Endothelial cell of umbilical vein (primary cell): ENCODE measurements at regions not wholly inside any gene's neighbourhood (a gene's known extent, or its start where the extent isn't known, plus 50 kb on each side); places are given as distances from the start of the nearest gene placed in this dataset.
"Not testable (repeated sequence)": the region's sequence is repeated elsewhere in the genome, so short reads cannot be mapped to it uniquely, and the experiment has no call there.

ENCODE experiments used
- BruUV-seq: library from RNA; stranded (reverse); fragments of 400-500 nt; replicated peaks from 2 replicates; lab custom pipeline; 2021; lab: Mats Ljungman, UMichigan
- CTCF ChIA-PET: fragments of 300-600, 350-600 bp; sonication (Branson Sonifier 250); formaldehyde crosslinking; loops from one replicate; lab custom pipeline; 2021; ENCODE audit warnings: antibody characterized with exemption, inconsistent platforms; lab: Charles Lee
- POLR2A ChIA-PET: fragments of 300-600, 350-600 bp; sonication (Branson Sonifier 250); formaldehyde crosslinking; loops from one replicate; lab custom pipeline; 2021; ENCODE audit warnings: antibody characterized with exemption, inconsistent platforms; lab: Charles Lee
- DNase-seq: peaks from one replicate; pipeline ENCODE4 v3.0.0-alpha.2; 2011; ENCODE audit warnings: low read depth, low spot score
- FAIRE-seq: peaks from 2 replicates; lab custom pipeline; 2011; peaks lifted over from hg19 to GRCh38; lab: Jason Lieb, UNC
- H2AFZ ChIP-seq: 2 replicates; pipeline ENCODE4 v1.6.0; 2012; ENCODE audit warnings: low read depth, low read length, control low read depth, inconsistent platforms
- H3K27ac ChIP-seq: 2 replicates; pipeline ENCODE4 v1.5.1; 2011; ENCODE audit warnings: low read depth, mild to moderate bottlenecking, control low read depth, low read length, moderate library complexity; ENCODE audit not compliant: insufficient read depth
- H3K27me3 ChIP-seq, 2 experiments: 2 replicates each; pipeline versions ENCODE4 v1.6.0 to v1.6.1; 2011; ENCODE audit warnings: low read length in 2 of 2, mixed read lengths in 1 of 2; ENCODE audit not compliant: control insufficient read depth in 2 of 2, insufficient read depth in 2 of 2
- H3K36me3 ChIP-seq, 2 experiments: 2 replicates in 1 of 2; 3 replicates in 1 of 2; pipeline ENCODE4 v1.5.1; 2011; ENCODE audit warnings: low read length in 2 of 2, mild to moderate bottlenecking in 1 of 2, moderate library complexity in 1 of 2; ENCODE audit not compliant: control insufficient read depth in 2 of 2, insufficient read depth in 2 of 2; ENCODE audit errors: extremely low read depth in 1 of 2
- H3K4me1 ChIP-seq: 3 replicates; pipeline ENCODE4 v1.5.1; 2011; ENCODE audit warnings: mild to moderate bottlenecking, low read length; ENCODE audit not compliant: control insufficient read depth, insufficient read depth; ENCODE audit errors: extremely low read depth
- H3K4me2 ChIP-seq: 2 replicates; pipeline ENCODE4 v1.6.1; 2011; ENCODE audit warnings: low read length, control low read depth, mixed read lengths; ENCODE audit not compliant: insufficient read depth
- H3K4me3 ChIP-seq, 3 experiments: fragments of 200-600 bp in 1 of 3; sonication (generic), shearing (Covaris generic) in 1 of 3; replicated peaks in 1 of 3; 2 replicates each; pipeline ENCODE4 v1.5.1; 2011 to 2016; ENCODE audit warnings: control low read depth in 3 of 3, low read length in 3 of 3, mild to moderate bottlenecking in 2 of 3, inconsistent platforms in 1 of 3, low read depth in 1 of 3, moderate library complexity in 1 of 3; ENCODE audit not compliant: insufficient read depth in 1 of 3
- H3K79me2 ChIP-seq: 2 replicates; pipeline ENCODE4 v1.6.0; 2012; ENCODE audit warnings: low read length, inconsistent platforms; ENCODE audit not compliant: control insufficient read depth, insufficient read depth
- H3K9ac ChIP-seq: replicated peaks from 2 replicates; pipeline ENCODE3; 2011; ENCODE audit warnings: low read length, control low read depth; ENCODE audit not compliant: insufficient read depth; ENCODE audit errors: extremely low read depth
- H3K9me1 ChIP-seq: replicated peaks from 3 replicates; pipeline ENCODE4 v1.6.0; 2011; ENCODE audit warnings: mild to moderate bottlenecking, low read length; ENCODE audit not compliant: control insufficient read depth, insufficient read depth; ENCODE audit errors: extremely low read depth
- H3K9me3 ChIP-seq: replicated peaks from 2 replicates; pipeline ENCODE4 v1.5.1; 2012; ENCODE audit warnings: low read length, inconsistent platforms; ENCODE audit not compliant: control insufficient read depth, insufficient read depth
- H4K20me1 ChIP-seq: replicated peaks from 2 replicates; pipeline ENCODE3; 2011; ENCODE audit warnings: mild to moderate bottlenecking, low read length; ENCODE audit not compliant: control insufficient read depth, insufficient read depth; ENCODE audit errors: extremely low read depth
- CTCF ChIP-seq, 2 donors: IDR thresholded peaks; 1 replicate in 1 of 2; 2 replicates in 1 of 2; pipeline ENCODE4 v1.5.1; 2011; ENCODE audit warnings: low read length in 2 of 2, mild to moderate bottlenecking in 2 of 2, moderate library complexity in 2 of 2, control low read depth in 1 of 2, inconsistent platforms in 1 of 2, low read depth in 1 of 2; ENCODE audit not compliant: insufficient read depth in 1 of 2; ENCODE audit errors: extremely low read depth in 1 of 2
- EZH2 ChIP-seq: IDR thresholded peaks from 2 replicates; pipeline ENCODE4 v1.6.1; 2012; ENCODE audit warnings: borderline replicate concordance, low read depth, mild to moderate bottlenecking, moderate library complexity, low read length, inconsistent platforms; ENCODE audit not compliant: severe bottlenecking
- FOS ChIP-seq: IDR thresholded peaks from 2 replicates; pipeline ENCODE4 v1.6.1; 2011; ENCODE audit warnings: mild to moderate bottlenecking, low read length, moderate library complexity, borderline replicate concordance; ENCODE audit not compliant: insufficient read depth
- GATA2 ChIP-seq: IDR thresholded peaks from 2 replicates; pipeline ENCODE4 v1.7.0; 2011; ENCODE audit warnings: low read depth, mild to moderate bottlenecking, moderate library complexity, mixed read lengths, low read length; ENCODE audit not compliant: insufficient read length, insufficient read depth
- JUN ChIP-seq: IDR thresholded peaks from 2 replicates; pipeline ENCODE4 v1.6.1; 2011; ENCODE audit warnings: borderline replicate concordance, low read depth; ENCODE audit not compliant: insufficient read length, insufficient read depth
- MAX ChIP-seq: IDR thresholded peaks from 2 replicates; pipeline ENCODE4 v1.6.1; 2011; ENCODE audit not compliant: insufficient read depth, insufficient read length
- MYC ChIP-seq: IDR thresholded peaks from one replicate; pipeline ENCODE4 v1.6.1; 2011; ENCODE audit warnings: mild to moderate bottlenecking, low read depth, low read length
- POLR2A ChIP-seq: IDR thresholded peaks from 2 replicates; pipeline ENCODE4 v1.6.1; 2012; ENCODE audit warnings: low read depth, mild to moderate bottlenecking, control low read depth, low read length
- POLR2AphosphoS5 ChIP-seq: IDR thresholded peaks from 2 replicates; pipeline ENCODE4 v1.6.1; 2012; ENCODE audit warnings: low read depth, mild to moderate bottlenecking, control low read depth, low read length, moderate library complexity; ENCODE audit not compliant: insufficient read depth
- dilution Hi-C: fragments of 300-500 bp; cut with MboI; formaldehyde crosslinking; loops from one replicate; pipeline ENCODE4 v1.15.0; 2019; ENCODE audit warnings: low sequenced_read_pairs; ENCODE audit not compliant: extremely low pct_ligation_motif_present
- intact Hi-C: fragments of 100-400 bp; cut with micrococcal nuclease; formaldehyde crosslinking; loops from one replicate; pipeline ENCODE4 v1.10.0; 2022

DNA sequence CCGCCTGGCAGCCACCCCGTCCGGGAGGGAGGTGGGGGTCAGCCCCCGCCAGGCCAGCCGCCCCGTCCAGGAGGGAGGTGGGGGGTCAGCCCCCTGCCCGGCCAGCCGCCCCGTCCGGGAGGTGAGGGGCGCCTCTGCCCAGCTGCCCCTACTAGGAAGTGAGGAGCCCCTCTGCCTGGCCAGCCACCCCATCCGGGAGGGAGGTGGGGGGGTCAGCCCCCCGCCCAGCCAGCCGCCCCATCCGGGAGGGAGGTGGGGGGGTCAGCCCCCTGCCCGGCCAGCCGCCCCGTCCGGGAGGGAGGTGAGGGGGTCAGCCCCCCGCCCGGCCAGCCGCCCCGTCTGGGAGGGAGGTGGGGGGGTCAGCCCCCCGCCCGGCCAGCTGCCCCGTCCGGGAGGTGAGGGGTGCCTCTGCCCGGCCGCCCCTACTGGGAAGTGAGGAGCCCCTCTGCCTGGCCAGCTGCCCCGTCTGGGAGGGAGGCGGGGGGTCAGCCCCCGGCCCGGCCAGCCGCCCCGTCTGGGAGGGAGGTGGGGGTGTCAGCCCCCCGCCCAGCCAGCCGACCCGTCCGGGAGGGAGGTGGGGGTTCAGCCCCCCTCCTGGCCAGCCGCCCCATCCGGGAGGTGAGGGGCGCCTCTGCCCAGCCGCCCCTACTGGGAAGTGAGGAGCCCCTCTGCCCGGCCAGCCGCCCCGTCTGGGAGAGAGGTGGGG is 476.6 kb downstream of the MID1IP1 start:
- DNase-seq, H3K9ac ChIP-seq, H3K4me1 ChIP-seq, POLR2A ChIA-PET, H3K27me3 ChIP-seq, dilution Hi-C loops, intact Hi-C loops, H3K4me2 ChIP-seq, H2AFZ ChIP-seq, H3K9me1 ChIP-seq, H4K20me1 ChIP-seq, H3K4me3 ChIP-seq, H3K9me3 ChIP-seq, CTCF ChIA-PET, H3K79me2 ChIP-seq, H3K36me3 ChIP-seq, H3K27ac ChIP-seq, FAIRE-seq, BruUV-seq: not testable (repeated sequence)

DNA sequence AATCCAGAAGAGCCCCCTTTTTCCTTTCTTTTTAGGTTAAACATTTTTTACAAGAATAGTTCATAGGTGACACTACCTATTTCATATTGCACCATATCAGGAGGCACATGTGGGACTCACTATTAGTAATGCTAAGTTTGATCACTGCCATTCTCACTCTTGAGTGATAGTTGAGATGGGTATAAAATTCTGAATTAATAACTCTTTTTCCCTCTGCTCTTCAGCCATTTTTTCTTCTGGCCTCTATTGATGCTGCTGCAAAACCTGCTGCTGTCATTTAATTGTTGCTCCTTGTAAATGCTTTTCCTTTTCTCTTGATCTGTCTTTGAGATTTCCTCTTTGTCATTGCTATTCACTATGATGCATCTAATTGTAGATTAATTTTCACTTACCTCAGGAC is 482.0 kb downstream of the MID1IP1 start:
- no peak overlapping the region for H3K27ac ChIP-seq
- H3K4me2 ChIP-seq = no peak overlapping the region
- H3K79me2 ChIP-seq = no peaks in the 10 kb centered on the region
- H3K27me3 ChIP-seq = no peaks in the 10 kb centered on the region
- FAIRE-seq = no peak
- no peak for DNase-seq
- dilution Hi-C loops = no loop called here
- no peak for TF ChIP-seq POLR2A
- no peak for TF ChIP-seq MAX
- TF ChIP-seq FOS = no peak
- no peak for TF ChIP-seq CTCF (IDR thresholded peaks at IDR 0.05; ENCODE audit: extremely low read depth in 1 of 2, insufficient read depth in 1 of 2, low read depth in 1 of 2, low read length in 2 of 2)
- no peak for TF ChIP-seq GATA2
- no peak for TF ChIP-seq JUN
- no peak for TF ChIP-seq POLR2AphosphoS5
- no peak for TF ChIP-seq EZH2
- TF ChIP-seq MYC = no peak
- intact Hi-C loops = no loop called here
- H3K4me1 ChIP-seq = no peaks in the 10 kb centered on the region
- H3K9me1 ChIP-seq = no peaks in the 10 kb centered on the region
- H3K9me3 ChIP-seq = no peaks in the 10 kb centered on the region
- H3K36me3 ChIP-seq = no peaks in the 10 kb centered on the region
- POLR2A ChIA-PET = interaction anchor here (0.6 kb wide), 1 partner anchor 1329 kb away, joined by 3 read pairs; no protein-coding TSS in a partner anchor
- CTCF ChIA-PET = no interaction called here
- H2AFZ ChIP-seq = no peak overlapping the region
- BruUV-seq = no TSS peak
- no peak overlapping the region for H3K9ac ChIP-seq
- H4K20me1 ChIP-seq = no peaks in the 10 kb centered on the region
- no peak overlapping the region for H3K4me3 ChIP-seq
